Stimulated activated naive B cell treated with anti-CD40 and anti-IgM and Interleukin-4, amounts not matched to agents 10 μg/mL and 1 μg/mL and 100 μg/mL, for 72 hours (primary cell): ENCODE measurements at regions not wholly inside any gene's neighbourhood (a gene's known extent, or its start where the extent isn't known, plus 50 kb on each side); places are given as distances from the start of the nearest gene placed in this dataset.
"Not testable (repeated sequence)": the region's sequence is repeated elsewhere in the genome, so short reads cannot be mapped to it uniquely, and the experiment has no call there.

Experiments used
- ATAC-seq, 2 donors: fragments of 150-1000 bp; cut with Tn5 transposase; replicated peaks; 2 replicates each; pipeline ENCODE4 v1.10.0; 2021; ENCODE audit warnings: moderate library complexity in 1 of 2
- DNase-seq: peaks from one replicate; pipeline ENCODE4 v3.0.0; 2021
- H3K27ac Mint-ChIP-seq: one replicate; pipeline ENCODE4 v1.8.0; 2022; ENCODE audit warnings: mild to moderate bottlenecking, mixed read lengths
- H3K27me3 Mint-ChIP-seq, 2 donors: one replicate each; pipeline ENCODE4 v1.8.0; 2022; ENCODE audit warnings: mixed read lengths in 2 of 2
- H3K36me3 Mint-ChIP-seq, 2 donors: one replicate each; pipeline ENCODE4 v1.8.0; 2022; ENCODE audit warnings: mixed read lengths in 2 of 2, mild to moderate bottlenecking in 1 of 2
- H3K4me1 Mint-ChIP-seq, 2 donors: one replicate each; pipeline ENCODE4 v1.8.0; 2022; ENCODE audit warnings: mixed read lengths in 2 of 2, mild to moderate bottlenecking in 1 of 2
- H3K4me3 Mint-ChIP-seq, 2 donors: one replicate each; pipeline ENCODE4 v1.8.0; 2022; ENCODE audit warnings: mild to moderate bottlenecking in 2 of 2, mixed read lengths in 2 of 2, moderate library complexity in 1 of 2
- H3K9me3 Mint-ChIP-seq, 2 donors: one replicate each; pipeline ENCODE4 v1.8.0; 2022; ENCODE audit warnings: mixed read lengths in 2 of 2, mild to moderate bottlenecking in 1 of 2

GRCh38 chr3:195999176-195999575 is 82.7 kb downstream of the TFRC start:
- not testable (repeated sequence) for ATAC-seq, H3K4me1 Mint-ChIP-seq, H3K27ac Mint-ChIP-seq, H3K36me3 Mint-ChIP-seq, H3K9me3 Mint-ChIP-seq, DNase-seq, H3K4me3 Mint-ChIP-seq
- peaks cover 11 to 19% of the 10 kb centered on the region in 2 donors for H3K27me3 Mint-ChIP-seq

- not testable (repeated sequence) for H3K4me3 Mint-ChIP-seq, H3K4me1 Mint-ChIP-seq, DNase-seq, ATAC-seq, H3K36me3 Mint-ChIP-seq, H3K27ac Mint-ChIP-seq, H3K9me3 Mint-ChIP-seq
- H3K27me3 Mint-ChIP-seq = peaks cover 11 to 19% of the 10 kb centered on the region in 2 donors
Observed at GRCh38 chr3:195996314-195996713, 85.6 kb downstream of the TFRC start.

- not testable (repeated sequence) for H3K27me3 Mint-ChIP-seq, H3K9me3 Mint-ChIP-seq, H3K4me3 Mint-ChIP-seq, ATAC-seq, H3K4me1 Mint-ChIP-seq, H3K36me3 Mint-ChIP-seq, H3K27ac Mint-ChIP-seq
- DNase-seq = peak; percentile 56
Observed at GRCh38 chr3:195994343-195994742, 86.0 kb upstream of the TNK2 start.

- DNase-seq, ATAC-seq: not testable (repeated sequence)
Observed at GRCh38 chr3:195993671-195994070, 85.3 kb upstream of the TNK2 start.

GRCh38 chr3:195992956-195993595 is 84.7 kb upstream of the TNK2 start:
- not testable (repeated sequence) for H3K4me1 Mint-ChIP-seq, H3K9me3 Mint-ChIP-seq, ATAC-seq, DNase-seq, H3K36me3 Mint-ChIP-seq, H3K27me3 Mint-ChIP-seq, H3K4me3 Mint-ChIP-seq, H3K27ac Mint-ChIP-seq

More at GRCh38 chr3:195993671-195994070, 85.3 kb upstream of the TNK2 start:
- H3K4me3 Mint-ChIP-seq, H3K27me3 Mint-ChIP-seq, H3K4me1 Mint-ChIP-seq, H3K36me3 Mint-ChIP-seq, H3K27ac Mint-ChIP-seq, H3K9me3 Mint-ChIP-seq: not testable (repeated sequence)

- H3K27me3 Mint-ChIP-seq, H3K4me1 Mint-ChIP-seq, H3K9me3 Mint-ChIP-seq, H3K4me3 Mint-ChIP-seq, ATAC-seq, H3K36me3 Mint-ChIP-seq, DNase-seq: not testable (repeated sequence)
- H3K27ac Mint-ChIP-seq = peak overlapping the region; percentile 56
Observed at GRCh38 chr3:195991986-195992385, 83.6 kb upstream of the TNK2 start.

GRCh38 chr3:195991243-195991642 is 82.9 kb upstream of the TNK2 start:
- H3K4me3 Mint-ChIP-seq = peak overlapping the region; percentile 81 to 82
- not testable (repeated sequence) for H3K36me3 Mint-ChIP-seq, ATAC-seq, H3K4me1 Mint-ChIP-seq, H3K9me3 Mint-ChIP-seq, DNase-seq, H3K27me3 Mint-ChIP-seq
- H3K27ac Mint-ChIP-seq = peak overlapping the region; percentile 86

GRCh38 chr3:195990841-195991174 is 82.5 kb upstream of the TNK2 start:
- H3K4me1 Mint-ChIP-seq, DNase-seq, H3K9me3 Mint-ChIP-seq, H3K36me3 Mint-ChIP-seq, ATAC-seq, H3K27me3 Mint-ChIP-seq: not testable (repeated sequence)
- H3K4me3 Mint-ChIP-seq = peak overlapping the region; percentile 81 to 82
- peak overlapping the region; percentile 86 for H3K27ac Mint-ChIP-seq

GRCh38 chr3:195989921-195990840 is 81.8 kb upstream of the TNK2 start:
- Mint-ChIP-seq H3K27ac (peak overlapping the region; percentile 86), H3K4me3 (peak overlapping the region; percentile 81 to 82)
- H3K9me3 Mint-ChIP-seq, H3K27me3 Mint-ChIP-seq, H3K4me1 Mint-ChIP-seq, H3K36me3 Mint-ChIP-seq: not testable (repeated sequence)
- ATAC-seq (peak; percentile 89 to 95), DNase-seq (peak; percentile 96)

- not testable (repeated sequence) for H3K9me3 Mint-ChIP-seq, DNase-seq, H3K36me3 Mint-ChIP-seq, H3K27me3 Mint-ChIP-seq, H3K4me1 Mint-ChIP-seq, H3K27ac Mint-ChIP-seq
- peak overlapping the region in 1 of 2 donors; percentile 39 for H3K4me3 Mint-ChIP-seq
- ATAC-seq = peak; percentile 44 to 58
Observed at GRCh38 chr3:195989197-195989920, 81.0 kb upstream of the TNK2 start.

- not testable (repeated sequence) for ATAC-seq, DNase-seq, H3K27me3 Mint-ChIP-seq, H3K36me3 Mint-ChIP-seq, H3K4me1 Mint-ChIP-seq, H3K9me3 Mint-ChIP-seq, H3K27ac Mint-ChIP-seq
- peak overlapping the region in 1 of 2 donors; percentile 35 for H3K4me3 Mint-ChIP-seq
Observed at GRCh38 chr3:195988764-195989163, 80.4 kb upstream of the TNK2 start.

GRCh38 chr3:195987001-195987400 is 78.7 kb upstream of the TNK2 start:
- H3K36me3 Mint-ChIP-seq = peaks cover 7 to 13% of the 10 kb centered on the region in 2 donors
- not testable (repeated sequence) for H3K4me3 Mint-ChIP-seq, H3K27ac Mint-ChIP-seq, H3K9me3 Mint-ChIP-seq, ATAC-seq, H3K27me3 Mint-ChIP-seq, DNase-seq, H3K4me1 Mint-ChIP-seq

- H3K27me3 Mint-ChIP-seq, H3K4me3 Mint-ChIP-seq, DNase-seq, H3K27ac Mint-ChIP-seq, H3K4me1 Mint-ChIP-seq, ATAC-seq, H3K9me3 Mint-ChIP-seq: not testable (repeated sequence)
- peaks cover 7 to 13% of the 10 kb centered on the region in 2 donors for H3K36me3 Mint-ChIP-seq
Observed at GRCh38 chr3:195986576-195986975, 78.2 kb upstream of the TNK2 start.

GRCh38 chr3:195985348-195985920 is 77.1 kb upstream of the TNK2 start:
- not testable (repeated sequence) for H3K9me3 Mint-ChIP-seq, H3K4me3 Mint-ChIP-seq, DNase-seq, ATAC-seq, H3K27me3 Mint-ChIP-seq, H3K27ac Mint-ChIP-seq, H3K4me1 Mint-ChIP-seq
- peaks cover 7 to 13% of the 10 kb centered on the region in 2 donors for H3K36me3 Mint-ChIP-seq
